ENCODE measurements at regions not wholly inside any gene's neighbourhood (a gene's known extent, or its start where the extent isn't known, plus 50 kb on each side); places are given as distances from the start of the nearest gene placed in this dataset.
"Not testable (repeated sequence)": the region's sequence is repeated elsewhere in the genome, so short reads cannot be mapped to it uniquely, and the experiment has no call there.

DNA sequence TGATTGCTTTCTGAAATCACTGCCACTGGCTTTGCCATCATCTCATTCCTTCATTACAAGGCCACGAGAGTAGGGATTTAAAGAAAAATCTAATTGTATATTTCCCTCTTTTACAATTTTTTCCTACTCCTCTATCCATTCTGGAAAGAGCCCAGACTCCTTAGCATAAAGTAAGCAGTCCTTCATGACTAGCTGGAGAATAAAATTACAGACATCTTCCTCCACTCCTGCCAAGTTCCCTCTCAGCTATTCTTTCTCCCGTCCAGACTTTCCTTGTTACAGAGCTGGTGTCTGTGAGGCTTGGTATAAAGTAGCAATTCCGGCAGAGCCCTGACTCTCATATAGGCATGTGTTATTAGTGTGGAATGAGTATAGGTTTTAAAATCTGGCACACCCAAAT, 806.8 kb downstream of the PLCL1 start:
- no peak for DNase-seq

DNA sequence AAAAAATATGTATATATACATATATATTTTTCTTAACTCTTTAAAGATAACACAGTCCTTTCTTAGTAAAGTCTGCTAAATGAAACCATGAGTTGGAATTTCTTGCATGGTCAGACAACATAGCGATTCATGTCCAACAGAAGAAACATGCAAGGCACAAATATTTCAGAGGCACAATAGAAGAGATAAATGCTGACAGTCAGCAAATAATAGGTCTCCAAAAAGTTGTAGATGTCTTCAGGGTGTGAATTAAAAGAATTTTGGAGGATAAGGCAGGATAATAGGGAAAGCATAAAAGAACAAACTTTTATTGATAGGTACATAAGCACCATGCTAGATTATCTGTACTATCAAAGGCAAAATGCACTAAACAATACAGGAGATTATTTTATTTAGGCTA, 800.2 kb downstream of the PLCL1 start:
- no peak for DNase-seq

DNA sequence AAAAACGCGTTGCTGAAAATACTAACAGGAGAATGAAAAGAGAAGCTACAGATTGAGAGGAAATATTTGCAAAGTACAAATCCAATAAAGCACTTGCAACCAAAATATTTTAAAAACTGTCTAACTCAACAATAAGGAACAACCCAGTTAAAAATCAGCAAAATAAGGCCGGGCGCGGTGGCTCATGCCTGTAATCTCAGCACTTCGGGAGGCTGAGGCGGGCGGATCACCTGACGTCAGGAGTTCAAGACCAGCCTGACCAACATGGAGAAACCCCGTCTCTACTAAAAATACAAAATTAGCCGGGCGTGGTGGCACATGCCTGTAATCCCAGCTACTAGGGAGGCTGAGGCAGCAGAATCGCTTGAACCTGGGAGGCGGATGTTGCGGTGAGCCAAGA, 798.6 kb downstream of the PLCL1 start:
- DNase-seq = not testable (repeated sequence)

DNA sequence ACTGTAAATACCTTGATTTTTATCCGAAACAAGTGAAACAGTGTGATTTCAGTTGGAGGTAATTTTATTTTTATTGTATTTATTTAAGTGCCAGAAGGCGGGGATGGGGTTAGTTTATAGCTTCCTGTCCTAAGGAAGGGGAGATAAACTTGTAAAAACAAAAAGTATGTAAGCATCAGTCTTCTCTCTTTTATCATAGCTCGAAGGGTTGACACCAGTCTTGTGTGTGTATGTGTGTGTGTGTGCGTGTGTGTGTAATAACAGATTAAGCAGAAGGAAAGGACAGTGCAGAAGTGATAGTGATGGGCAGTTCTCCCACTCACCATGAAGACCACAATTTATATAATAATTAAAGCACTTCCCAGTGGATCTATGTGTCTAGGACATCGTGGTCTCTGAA, 793.3 kb downstream of the PLCL1 start:
- no peak for DNase-seq

DNA sequence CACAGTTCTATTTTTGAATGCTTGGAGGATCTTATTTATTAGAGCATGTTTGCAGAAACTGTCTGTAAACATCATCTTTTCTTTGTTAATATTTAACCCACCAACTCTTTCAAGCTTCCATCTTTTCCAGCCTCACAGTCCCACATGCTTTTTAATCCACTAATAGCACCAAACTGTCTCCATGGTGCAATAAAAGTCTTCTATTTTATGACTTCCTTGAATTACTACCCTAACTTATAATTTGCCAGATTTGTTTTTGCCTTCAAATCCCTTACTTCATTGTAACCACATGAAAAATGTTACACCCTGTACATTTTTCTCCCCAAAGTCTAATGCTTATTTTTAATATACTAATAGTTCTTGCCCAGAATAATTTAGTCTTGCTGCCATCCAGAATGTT, 792.6 kb downstream of the PLCL1 start:
- DNase-seq = no peak

DNA sequence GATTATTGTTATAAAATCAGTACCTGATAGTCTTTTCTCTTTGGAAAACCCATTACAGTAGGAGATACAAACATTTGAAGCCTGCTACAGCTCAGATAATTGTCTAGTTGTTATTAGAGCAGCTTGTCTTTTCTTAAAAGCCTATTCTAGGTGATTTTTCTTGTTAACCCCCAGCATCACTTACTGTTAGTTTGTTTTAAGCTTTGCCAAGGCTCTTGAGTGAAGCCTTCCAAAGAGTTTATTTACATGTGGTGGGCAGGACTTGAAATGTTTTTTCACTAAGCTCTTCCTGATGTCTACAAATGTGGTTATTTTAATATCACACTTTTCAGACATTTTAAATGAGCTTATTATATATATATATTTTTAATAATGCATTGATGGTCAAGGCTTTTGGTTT, 791.3 kb downstream of the PLCL1 start:
- no peak for DNase-seq

DNA sequence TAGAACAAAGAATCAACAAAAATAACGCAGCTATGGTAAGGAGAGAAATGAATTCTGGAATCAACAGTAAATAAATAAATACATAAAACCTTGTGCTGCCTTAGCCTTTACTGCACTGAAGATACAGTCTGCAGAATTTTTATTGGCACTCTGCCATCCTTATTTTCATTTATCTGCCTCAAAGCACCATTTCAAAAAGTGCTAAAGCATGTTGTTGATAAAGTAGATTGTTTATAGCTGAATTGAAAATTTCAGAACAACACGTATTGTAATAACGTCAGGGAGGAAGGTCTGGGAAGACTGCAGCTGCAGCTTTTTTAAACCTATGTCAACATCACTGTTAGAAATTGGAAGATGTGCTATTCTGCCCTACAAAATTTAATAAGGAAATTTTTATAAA, 787.2 kb downstream of the PLCL1 start:
- DNase-seq = no peak

DNA sequence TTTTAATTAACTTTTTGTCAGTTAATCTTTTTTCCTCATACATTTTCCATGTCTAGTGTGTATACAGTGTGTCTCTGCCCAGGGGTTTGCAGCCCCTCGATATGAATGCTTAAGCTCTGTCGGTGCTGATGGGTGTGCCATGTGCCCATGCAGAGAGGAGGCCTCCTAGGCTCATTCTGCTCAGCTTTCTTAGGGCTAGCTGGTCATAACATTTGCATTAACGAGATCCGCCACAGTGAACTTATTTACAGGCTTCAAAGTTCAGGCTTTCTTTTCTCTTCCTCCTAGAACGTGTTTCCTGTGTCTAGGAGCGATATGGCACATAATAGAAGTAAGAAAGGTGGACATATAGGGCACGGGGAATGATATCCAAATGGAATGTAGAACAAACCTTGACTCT, 783.3 kb downstream of the PLCL1 start:
- no peak for DNase-seq

DNA sequence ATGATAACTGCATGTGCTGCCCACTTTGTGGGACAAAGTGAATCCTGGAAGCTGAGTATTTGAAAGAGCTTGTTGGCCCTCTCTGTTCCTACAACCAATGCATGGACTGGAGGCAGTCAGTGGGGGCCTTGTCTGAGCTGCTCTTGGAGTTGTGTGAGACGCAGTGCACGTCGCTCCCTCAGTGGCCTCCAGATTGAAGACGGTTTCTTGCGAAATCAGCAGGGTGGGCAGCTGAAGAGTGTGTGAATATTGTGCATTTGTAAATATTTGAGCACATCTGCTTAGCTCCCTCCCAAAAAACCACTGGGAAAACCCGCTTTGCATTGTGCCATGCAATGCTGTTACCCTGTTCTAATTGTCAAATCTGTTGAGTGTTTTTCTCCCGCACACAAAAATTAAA, 782.8 kb downstream of the PLCL1 start:
- no peak for DNase-seq

DNA sequence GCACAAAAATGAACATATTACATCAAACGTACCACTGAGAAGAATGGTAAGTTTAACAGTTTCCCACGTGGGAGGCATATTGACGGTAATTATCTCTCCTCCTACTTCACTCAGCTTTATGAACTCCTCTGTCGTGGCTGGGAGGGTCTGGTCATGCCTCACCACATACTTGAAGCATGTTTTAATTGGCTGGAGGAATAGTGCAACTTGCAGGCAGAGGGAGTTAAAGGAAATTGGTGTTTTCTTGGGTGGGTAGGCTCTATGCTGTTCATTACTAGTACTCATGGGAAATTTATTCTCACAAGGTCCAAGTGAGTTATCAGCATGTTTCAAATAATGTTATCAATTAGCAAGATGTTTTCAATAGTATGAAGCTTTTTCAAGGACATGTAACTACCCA, 767.0 kb downstream of the PLCL1 start:
- no peak for DNase-seq

DNA sequence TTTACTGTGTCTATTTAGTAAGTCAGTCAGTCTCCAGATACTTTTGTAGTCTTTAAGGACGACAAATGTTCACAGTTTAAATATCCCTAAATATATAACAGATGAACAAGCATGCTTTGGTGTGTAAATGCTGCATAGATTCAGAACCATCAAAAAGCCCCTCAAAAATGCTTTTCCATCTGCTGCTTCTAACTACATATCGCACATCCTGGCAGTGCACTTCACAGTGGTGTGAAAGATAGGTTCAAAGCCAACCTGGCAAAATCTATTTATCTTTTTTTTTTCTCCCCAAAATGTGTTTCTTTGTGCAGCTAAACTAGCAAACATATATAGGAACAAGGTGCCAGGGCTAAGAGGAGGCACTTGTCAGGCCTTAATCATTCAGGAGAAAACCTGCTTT, 753.8 kb downstream of the PLCL1 start:
- DNase-seq = no peak

DNA sequence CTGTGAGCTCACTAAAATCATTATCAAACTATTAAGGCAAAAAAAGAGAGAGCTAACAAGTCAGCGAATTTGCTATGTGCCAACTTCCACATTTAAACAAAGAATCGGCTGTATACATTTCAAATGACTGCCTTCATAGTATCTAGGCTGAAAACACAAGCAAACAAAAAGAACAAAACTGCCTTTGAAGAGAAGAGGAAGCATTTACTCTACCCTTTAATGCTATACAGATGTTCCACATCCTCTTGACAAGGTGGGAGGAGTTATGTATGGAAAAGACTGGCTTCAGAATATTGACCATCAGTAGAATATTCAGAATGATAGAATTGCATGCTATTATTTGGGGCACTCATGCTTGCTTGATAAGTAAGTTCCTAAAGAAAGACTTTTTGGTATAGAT, 741.7 kb downstream of the PLCL1 start:
- no peak for DNase-seq

DNA sequence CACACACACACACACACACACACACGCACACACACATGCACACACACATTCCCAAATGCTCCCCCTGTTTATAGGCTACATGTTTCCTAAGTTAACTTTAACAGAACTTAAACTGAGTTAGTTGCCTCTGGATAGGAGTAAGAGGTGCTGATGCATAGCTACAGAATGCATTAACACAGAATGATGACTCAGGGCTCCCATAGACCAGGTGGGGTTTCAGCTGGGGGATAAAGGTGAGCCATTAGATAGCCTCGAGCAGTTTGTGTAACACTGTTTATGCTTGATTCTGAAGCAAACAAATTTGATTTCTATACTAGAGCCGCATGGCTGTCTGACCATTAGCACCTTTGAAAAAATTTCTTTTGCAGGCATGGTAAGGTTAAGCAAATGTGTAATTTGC, 741.0 kb downstream of the PLCL1 start:
- no peak for DNase-seq

DNA sequence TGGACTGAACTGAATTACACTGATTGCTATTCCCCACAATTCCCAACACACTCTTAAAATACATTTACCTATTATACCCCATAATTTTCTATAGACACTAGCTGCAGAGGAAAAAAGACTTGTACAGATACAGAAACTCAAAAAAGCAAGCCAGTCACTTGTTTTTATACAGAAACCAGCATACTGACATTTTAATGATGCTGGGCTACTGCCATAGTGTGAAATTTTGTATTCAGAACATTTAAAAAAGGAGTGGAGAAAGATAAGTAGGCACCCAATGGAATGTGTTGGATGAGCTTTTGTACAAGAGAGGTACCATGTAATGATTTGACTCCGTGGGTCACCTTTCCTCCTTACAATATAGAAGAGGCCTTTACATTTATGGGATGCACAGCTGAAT, 740.1 kb downstream of the PLCL1 start:
- DNase-seq = no peak

DNA sequence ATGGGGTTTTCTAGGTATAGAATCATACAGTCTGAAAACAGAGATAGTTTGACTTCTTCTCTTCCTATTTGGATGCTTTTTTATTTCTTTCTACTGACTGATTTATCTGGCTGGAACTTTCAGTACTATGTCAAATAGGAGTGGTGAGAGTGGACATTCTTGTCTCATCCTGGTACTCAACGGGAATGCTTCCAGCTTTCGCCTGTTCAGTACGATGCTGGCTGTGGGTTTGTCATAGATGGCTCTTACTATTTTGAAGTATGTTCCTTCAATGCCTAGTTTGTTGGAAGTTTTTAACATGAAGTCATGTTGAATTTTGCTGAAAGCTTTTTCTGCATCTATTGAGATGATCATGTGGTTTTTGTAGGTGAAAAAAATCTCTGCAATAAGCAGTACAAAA, 730.4 kb downstream of the PLCL1 start:
- no peak for DNase-seq

DNA sequence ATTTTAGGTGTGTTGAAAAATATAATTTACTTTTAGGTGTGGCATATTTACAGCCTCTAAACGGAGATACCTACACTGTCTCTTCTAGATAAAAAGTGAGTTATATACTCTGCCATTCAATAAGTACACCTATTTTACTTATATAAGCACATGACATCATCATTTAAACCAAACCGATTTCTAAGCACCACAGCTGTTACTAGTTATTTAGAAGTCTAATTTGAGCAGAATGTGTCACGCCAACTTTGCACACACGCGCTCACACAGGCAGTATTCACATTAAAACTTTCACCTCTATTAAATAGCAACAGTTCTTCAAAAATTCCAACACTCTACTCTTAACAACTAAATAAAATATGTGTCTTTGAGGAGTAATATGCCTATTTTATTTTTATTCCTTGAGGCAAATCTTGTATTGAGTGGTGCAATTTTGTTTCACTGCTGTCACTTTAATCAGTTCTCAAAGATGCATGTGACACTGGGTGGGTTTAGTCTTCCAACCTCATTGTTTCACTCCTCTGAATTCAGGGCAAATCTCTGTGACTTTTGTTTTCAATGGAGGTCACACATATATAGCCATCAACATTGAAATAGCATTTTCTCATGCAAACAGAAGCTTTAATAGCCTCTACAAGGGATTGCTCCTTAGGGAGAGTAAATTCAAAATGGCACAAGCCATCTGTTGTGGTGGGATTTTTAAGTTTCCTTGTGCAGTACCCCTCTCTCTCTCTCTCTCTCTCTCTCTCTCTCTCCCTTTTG, 721.0 kb downstream of the PLCL1 start:
- no peak for DNase-seq

DNA sequence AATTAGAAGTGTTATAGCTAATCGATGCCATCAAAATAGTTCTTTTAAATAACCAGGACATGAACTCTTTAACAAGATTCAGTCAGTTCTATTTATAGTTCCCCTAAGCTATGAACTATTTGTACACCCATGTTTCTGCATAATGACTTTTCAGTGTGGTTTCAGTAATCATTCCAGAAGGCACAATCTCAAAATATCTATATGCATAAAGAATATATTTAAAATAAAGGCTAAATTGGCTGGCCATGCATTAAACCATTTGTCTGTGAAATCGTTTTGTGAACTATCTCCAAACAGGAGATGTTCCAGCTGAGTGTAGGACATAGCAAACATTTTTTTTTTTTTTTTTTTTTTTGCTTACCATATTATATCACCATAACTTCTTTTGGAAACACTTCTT, 719.3 kb downstream of the PLCL1 start:
- no peak for DNase-seq

DNA sequence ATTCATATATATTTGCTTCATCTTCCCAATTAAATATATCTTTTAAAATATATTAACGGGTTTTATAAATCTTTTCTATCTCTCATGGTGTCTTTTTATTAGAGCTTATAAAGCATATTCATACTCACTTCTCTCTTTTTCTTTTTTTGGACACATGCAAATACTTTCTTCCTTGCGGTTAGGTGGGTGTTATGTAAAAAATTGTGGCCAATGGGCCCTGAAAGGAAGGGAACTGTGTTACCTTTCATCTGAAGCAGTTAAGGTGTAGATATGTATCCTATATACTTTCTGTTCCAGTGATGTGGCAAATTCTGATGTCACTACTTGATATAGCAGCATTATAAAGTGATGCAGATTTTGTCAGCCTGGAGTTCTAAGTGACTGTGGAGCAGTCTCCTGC, 714.5 kb downstream of the PLCL1 start:
- DNase-seq = no peak

DNA sequence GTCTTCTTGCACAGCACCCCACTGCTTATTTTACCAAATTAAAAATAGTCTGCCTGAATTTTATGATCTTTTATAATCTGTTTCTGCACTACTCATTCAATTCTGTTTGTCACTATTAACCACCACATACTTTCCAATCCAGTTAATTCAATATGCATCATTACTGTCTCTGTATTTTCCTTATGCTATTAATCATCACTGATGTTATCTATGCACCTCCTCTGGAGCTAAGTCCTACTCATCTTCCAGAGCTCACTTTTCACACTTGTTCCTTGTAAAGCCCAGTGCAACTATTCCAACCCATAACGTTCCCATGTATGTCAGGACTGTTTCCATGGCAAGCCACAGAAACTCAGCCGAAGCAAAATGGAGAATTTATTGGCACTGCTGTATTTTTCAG, 713.6 kb downstream of the PLCL1 start:
- no peak for DNase-seq

DNA sequence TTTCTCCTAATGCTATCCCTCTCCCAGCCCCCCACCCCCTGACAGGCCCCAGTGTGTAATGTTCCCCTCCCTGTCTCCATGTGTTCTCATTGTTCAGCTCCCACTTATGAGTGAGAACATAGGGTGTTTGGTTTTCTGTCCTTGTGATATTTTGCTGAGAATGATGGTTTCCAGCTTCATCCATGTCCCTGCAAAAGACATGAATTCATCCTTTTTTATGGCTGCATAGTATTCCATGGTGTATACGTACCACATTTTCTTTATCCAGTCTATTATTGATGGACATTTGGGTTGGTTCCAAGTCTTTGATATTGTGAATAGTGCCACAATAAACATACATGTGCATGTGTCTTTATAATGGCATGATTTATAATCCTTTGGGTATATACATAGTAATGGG, 704.2 kb downstream of the PLCL1 start:
- not testable (repeated sequence) for DNase-seq

DNA sequence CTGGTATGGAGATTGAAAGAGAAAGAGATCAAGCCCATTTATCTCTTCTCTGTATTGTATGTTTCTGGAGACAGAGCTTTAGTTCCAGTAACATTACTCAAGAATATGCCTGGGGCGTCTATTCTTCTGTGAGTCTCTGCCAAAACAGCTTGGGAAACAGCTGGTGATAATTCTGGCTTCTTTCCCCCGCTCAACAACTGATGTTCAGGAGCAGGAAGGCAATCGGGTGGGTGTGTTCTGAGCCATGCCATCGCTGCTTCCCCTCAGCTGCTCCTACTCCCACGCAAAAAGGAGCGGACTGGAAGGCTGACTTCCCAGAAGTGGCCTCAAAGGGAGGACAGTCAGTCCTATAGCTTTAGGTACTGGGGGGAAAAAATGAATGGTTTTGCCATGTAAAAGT, 695.1 kb downstream of the PLCL1 start:
- DNase-seq = no peak

DNA sequence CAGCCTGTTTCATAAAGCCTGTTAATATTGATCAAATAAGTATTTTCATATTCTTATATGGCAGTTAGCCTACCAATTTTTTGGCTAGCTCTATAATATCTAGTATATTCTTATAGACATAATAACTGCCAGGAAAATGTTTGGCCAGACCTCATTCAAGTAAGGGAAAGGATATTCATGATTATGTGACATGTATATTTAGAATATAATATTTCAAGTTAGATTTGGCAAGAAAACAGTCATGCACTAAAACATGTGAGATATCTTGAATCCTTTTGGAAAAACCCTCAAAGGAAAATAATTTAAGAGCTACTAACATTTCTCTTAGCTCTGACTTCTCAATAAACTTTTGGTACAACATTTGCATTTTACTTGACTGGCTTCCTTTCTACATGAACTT, 694.1 kb downstream of the PLCL1 start:
- DNase-seq = no peak

DNA sequence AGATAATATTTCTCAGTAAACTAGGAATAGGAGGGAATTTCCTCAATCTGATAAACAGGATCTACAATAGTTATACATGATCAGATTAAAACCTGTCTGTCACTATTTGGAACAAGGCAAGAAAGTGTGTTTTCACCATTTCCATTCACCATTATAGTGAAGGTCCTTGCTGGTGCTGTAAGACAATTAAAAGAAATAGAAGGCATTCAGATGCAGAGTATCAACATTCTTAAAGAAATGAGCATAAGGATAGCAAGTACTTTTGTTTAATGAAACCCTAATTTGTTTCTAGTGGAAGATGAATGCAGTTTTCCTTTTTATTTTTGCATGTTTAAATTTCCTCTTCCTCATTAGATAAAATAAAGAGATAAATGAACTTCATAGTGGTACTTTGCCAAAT, 693.7 kb downstream of the PLCL1 start:
- DNase-seq = no peak

DNA sequence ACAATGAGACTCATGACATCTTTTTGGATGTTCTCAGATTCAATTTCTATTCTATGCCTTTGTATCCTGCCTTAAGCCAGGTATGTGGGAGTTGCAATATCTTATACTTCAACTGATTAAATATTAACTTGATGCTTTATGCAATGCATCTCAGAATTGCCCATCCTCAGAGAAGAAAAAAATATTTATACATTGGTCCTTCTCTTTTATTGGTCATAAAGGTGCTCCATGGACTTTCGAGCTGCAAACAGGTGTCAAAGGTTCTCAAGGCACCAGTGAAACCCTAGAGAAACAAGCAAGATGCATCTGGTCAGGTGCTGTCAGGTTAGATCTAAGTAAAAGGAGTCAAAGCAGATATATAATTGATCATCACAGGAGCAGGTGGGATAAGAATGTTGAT, 690.5 kb downstream of the PLCL1 start:
- DNase-seq = no peak

DNA sequence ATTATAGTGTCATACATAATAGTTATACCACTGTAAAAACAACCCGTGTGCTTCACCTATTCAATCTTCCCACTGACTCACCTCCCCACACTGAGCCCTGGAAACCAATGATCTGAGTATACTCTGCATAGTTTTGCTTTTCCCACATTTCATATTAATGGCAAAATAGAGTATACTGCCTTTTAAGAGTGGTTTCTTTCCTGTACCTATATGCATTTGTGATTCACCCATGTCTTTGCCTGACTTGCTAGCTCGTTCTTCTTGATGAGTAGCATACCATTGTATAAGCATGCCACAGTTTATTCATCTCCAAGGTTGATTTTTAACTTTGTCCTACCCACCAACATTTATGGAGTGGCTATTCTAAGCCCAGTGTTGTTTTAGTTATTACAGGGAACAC, 686.4 kb downstream of the PLCL1 start:
- DNase-seq = no peak

DNA sequence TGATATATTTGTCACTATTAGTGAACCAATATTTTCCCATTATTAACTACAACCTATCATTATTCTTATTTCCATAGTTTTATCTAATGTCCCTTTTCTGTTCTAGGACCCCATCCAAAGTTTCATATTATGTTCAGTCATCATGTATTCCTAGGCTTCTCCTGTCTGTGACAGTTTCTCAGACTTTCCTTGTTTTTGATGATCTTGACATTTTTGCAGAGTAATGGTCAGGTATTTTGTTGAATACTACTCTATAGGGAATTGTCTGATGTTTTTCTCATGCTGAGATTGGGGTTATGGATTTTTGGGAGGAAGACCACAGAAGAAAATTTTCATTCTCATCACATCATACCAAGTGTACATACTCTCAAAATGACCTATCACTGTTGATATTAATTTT, 684.6 kb downstream of the PLCL1 start:
- DNase-seq = no peak
